K562 (cell line): ENCODE measurements at regions not wholly inside any gene's neighbourhood (a gene's known extent, or its start where the extent isn't known, plus 50 kb on each side); places are given as distances from the start of the nearest gene placed in this dataset.

Source experiments
- ATAC-seq: fragments of 200-7000 bp; cut with Tn5 transposase; 3 replicates; pipeline ENCODE4 v1.9.1; 2020; ENCODE audit warnings: moderate library complexity
- BruUV-seq: library from RNA; stranded (reverse); fragments of 400-500 nt; replicated peaks from 2 replicates; lab custom pipeline; 2021; lab: Mats Ljungman, UMichigan
- CTCF ChIA-PET: fragments of 300-600 bp; formaldehyde crosslinking; extraction: SDS; loops from one replicate; lab custom pipeline; 2021; ENCODE audit warnings: low intra/inter-chr PET ratio; lab: Yijun Ruan, JAX
- POLR2A ChIA-PET: fragments of 300-600, 350-650 bp; sonication (Branson Sonifier 250); formaldehyde crosslinking; extraction: SDS; loops from one replicate; lab custom pipeline; 2021; ENCODE audit warnings: antibody characterized with exemption, inconsistent platforms; lab: Yijun Ruan, JAX
- DNase-seq, 4 experiments: peaks; one replicate each; pipeline versions ENCODE4 v3.0.0 to v3.0.0-alpha.2; 2011 to 2018; ENCODE audit warnings: low spot score in 3 of 4, mixed read lengths in 3 of 4; ENCODE audit errors: extremely low read depth in 1 of 4
- FAIRE-seq: peaks from 2 replicates; lab custom pipeline; 2011; peaks lifted over from hg19 to GRCh38; lab: Jason Lieb, UNC
- H2AFZ ChIP-seq: 2 replicates; pipeline ENCODE4 v1.6.0; 2011; ENCODE audit warnings: low read depth, low read length, control low read depth, inconsistent platforms
- H3K27ac ChIP-seq: fragments of 200-600 bp; 3 replicates; pipeline ENCODE4 v1.8.0; 2011; ENCODE audit warnings: low read depth, mild to moderate bottlenecking, control low read depth, inconsistent platforms, low read length, moderate library complexity, mixed read lengths; ENCODE audit errors: extremely low read depth
- H3K27me3 ChIP-seq, 2 experiments: fragments of 300-600 bp in 1 of 2; 2 replicates in 1 of 2; 3 replicates in 1 of 2; pipeline versions ENCODE4 v1.6.0 to v1.8.0; 2011; ENCODE audit warnings: inconsistent platforms in 2 of 2, low read length in 2 of 2, mild to moderate bottlenecking in 1 of 2, mixed read lengths in 1 of 2, moderate library complexity in 1 of 2; ENCODE audit not compliant: control insufficient read depth in 2 of 2, insufficient read depth in 2 of 2
- H3K36me3 ChIP-seq: fragments of 300-600 bp; 3 replicates; pipeline ENCODE4 v1.8.0; 2011; ENCODE audit warnings: mild to moderate bottlenecking, low read length, inconsistent platforms; ENCODE audit not compliant: control insufficient read depth, insufficient read depth
- H3K4me1 ChIP-seq, 2 experiments: fragments of 200-600 bp in 1 of 2; replicated peaks in 1 of 2; 2 replicates in 1 of 2; 3 replicates in 1 of 2; pipeline versions ENCODE4 v1.5.1 to v1.8.0; 2011; ENCODE audit warnings: inconsistent platforms in 2 of 2, low read length in 2 of 2, mild to moderate bottlenecking in 1 of 2, mixed read lengths in 1 of 2, moderate library complexity in 1 of 2; ENCODE audit not compliant: control insufficient read depth in 2 of 2, insufficient read depth in 2 of 2
- H3K4me2 ChIP-seq: 2 replicates; pipeline ENCODE4 v1.6.1; 2011; ENCODE audit warnings: low read length, control low read depth, inconsistent platforms, mixed read lengths; ENCODE audit not compliant: insufficient read depth
- H3K4me3 ChIP-seq: fragments of 200-600 bp; sonication (generic), shearing (Covaris generic); 2 replicates; pipeline ENCODE4 v1.5.1; 2016; ENCODE audit warnings: control low read depth, inconsistent platforms
- H3K79me2 ChIP-seq: fragments of 200-600 bp; 3 replicates; pipeline ENCODE4 v1.8.0; 2011; ENCODE audit warnings: low read length, inconsistent platforms; ENCODE audit not compliant: control insufficient read depth, insufficient read depth
- H3K9ac ChIP-seq, 2 experiments: 2 replicates each; pipeline versions ENCODE4 v1.6.0 to v1.6.1; 2011; ENCODE audit warnings: low read depth in 2 of 2, low read length in 2 of 2, control low read depth in 1 of 2, inconsistent platforms in 1 of 2, mild to moderate bottlenecking in 1 of 2, mixed read lengths in 1 of 2; ENCODE audit not compliant: insufficient read depth in 1 of 2
- H3K9me1 ChIP-seq: one replicate; pipeline ENCODE4 v1.6.0; 2011; ENCODE audit warnings: inconsistent platforms, mild to moderate bottlenecking, low read length, moderate library complexity; ENCODE audit not compliant: control insufficient read depth, insufficient read depth
- H3K9me3 ChIP-seq: replicated peaks from 2 replicates; pipeline ENCODE4 v1.5.1; 2011; ENCODE audit warnings: low read depth, low read length, inconsistent platforms; ENCODE audit not compliant: control insufficient read depth, insufficient read depth
- H4K20me1 ChIP-seq: replicated peaks from 2 replicates; pipeline ENCODE4 v1.6.1; 2011; ENCODE audit warnings: low read length, inconsistent platforms, mixed read lengths; ENCODE audit not compliant: control insufficient read depth, insufficient read depth
- FOS ChIP-seq: IDR thresholded peaks from 3 replicates; pipeline ENCODE4 v1.6.1; 2011; ENCODE audit not compliant: insufficient read length; ENCODE audit errors: extremely low read depth
- FOXA3 ChIP-seq, 2 experiments: fragments of 450-650 bp in 1 of 2; sonication (generic) in 1 of 2; formaldehyde crosslinking; IDR thresholded peaks in 1 of 2; conservative IDR thresholded peaks in 1 of 2; 2 replicates each; pipeline versions ENCODE4 v1.4.0 to v1.8.0; 2020 to 2022; ENCODE audit warnings: mild to moderate bottlenecking in 2 of 2, missing genetic modification reagents in 1 of 2
- FOXJ3 ChIP-seq: sonication (generic); formaldehyde crosslinking; IDR thresholded peaks from 2 replicates; pipeline ENCODE4 v1.4.0; 2020; ENCODE audit warnings: mild to moderate bottlenecking, missing genetic modification reagents
- MCM2 ChIP-seq: fragments of 450-650 bp; IDR thresholded peaks from 2 replicates; pipeline ENCODE4 v1.6.1; 2017; ENCODE audit warnings: low read depth, mild to moderate bottlenecking
- NR3C1 ChIP-seq: sonication (generic); formaldehyde crosslinking; IDR thresholded peaks from 2 replicates; pipeline ENCODE4 v1.8.1; 2022; ENCODE audit warnings: missing genetic modification reagents
- PCBP1 ChIP-seq: fragments of 200-400 bp; formaldehyde crosslinking; IDR thresholded peaks from 2 replicates; pipeline ENCODE4 v1.6.1; 2018; ENCODE audit warnings: mild to moderate bottlenecking, low read depth, low read length; ENCODE audit not compliant: poor library complexity, severe bottlenecking
- PHTF2 ChIP-seq: fragments of 250-450 bp; sonication (Bioruptor Pico); IDR thresholded peaks from 2 replicates; pipeline ENCODE4 v1.5.0; 2021; ENCODE audit warnings: mild to moderate bottlenecking
- RAD21 ChIP-seq, 2 experiments: fragments of 250-450 bp in 1 of 2; fragments of 450-650 bp in 1 of 2; sonication (Bioruptor Pico) in 1 of 2; formaldehyde crosslinking in 1 of 2; IDR thresholded peaks in 1 of 2; conservative IDR thresholded peaks in 1 of 2; 2 replicates each; pipeline versions ENCODE4 v1.4.0 to v1.8.0; 2020 to 2022; ENCODE audit warnings: mild to moderate bottlenecking in 2 of 2, moderate library complexity in 1 of 2
- SETDB1 ChIP-seq: IDR thresholded peaks from one replicate; pipeline ENCODE4 v1.6.1; 2012; ENCODE audit warnings: low read length, control low read depth, inconsistent platforms
- SRF ChIP-seq, 2 experiments: fragments of 250-450, 450-650 bp in 1 of 2; sonication (Bioruptor Pico) in 1 of 2; sonication (generic) in 1 of 2; formaldehyde crosslinking; IDR thresholded peaks; 2 replicates each; pipeline versions ENCODE4 v1.5.0 to v1.5.1; 2020 to 2022; ENCODE audit warnings: mild to moderate bottlenecking in 1 of 2, missing genetic modification reagents in 1 of 2
- TFAM ChIP-seq: fragments of 250-450 bp; sonication (Bioruptor Pico); conservative IDR thresholded peaks from 2 replicates; pipeline ENCODE4 v1.5.0; 2021; ENCODE audit warnings: mild to moderate bottlenecking, moderate library complexity
- ZNF143 ChIP-seq: sonication (generic); formaldehyde crosslinking; IDR thresholded peaks from 2 replicates; pipeline ENCODE4 v1.9.0; 2022; ENCODE audit warnings: mild to moderate bottlenecking, missing genetic modification reagents
- ZNF696 ChIP-seq: fragments of 250-450 bp; sonication (Bioruptor Pico); conservative IDR thresholded peaks from 2 replicates; pipeline ENCODE4 v1.4.0; 2020; ENCODE audit warnings: mild to moderate bottlenecking, moderate library complexity
- WGBS: fragments of 100-300 bp; shearing (Covaris generic); methylation state at CpG from one replicate; pipeline ENCODE4 v1.1.6; 2016; ENCODE audit warnings: low coverage, mixed read lengths; ENCODE audit not compliant: insufficient coverage; ENCODE audit errors: missing lambda C conversion rate; 5-methylcytosine and 5-hydroxymethylcytosine counted together
- in situ Hi-C: fragments of 300-500 bp; cut with MboI; formaldehyde crosslinking; loops from 4 replicates; pipeline ENCODE4 v1.15.0; 2018; ENCODE audit warnings: inconsistent platforms, mixed read lengths
- intact Hi-C: fragments of 100-400 bp; cut with micrococcal nuclease; formaldehyde crosslinking; loops from 2 replicates; pipeline ENCODE4 v1.14.2; 2022
- TF ChIP-seq, protein P1 (sequence below): fragments of 450-650 bp; IDR thresholded peaks from 2 replicates; pipeline ENCODE4 v1.6.1; 2016
- TF ChIP-seq, protein P2 (sequence below): fragments of 250-450 bp; sonication (Bioruptor Pico); IDR thresholded peaks from 2 replicates; pipeline ENCODE4 v1.4.0; 2020; ENCODE audit warnings: mild to moderate bottlenecking, moderate library complexity, borderline replicate concordance
- TF ChIP-seq, protein P3 (sequence below): fragments of 250-450 bp; sonication (Bioruptor Pico); IDR thresholded peaks from 2 replicates; pipeline ENCODE4 v1.5.0; 2021
- TF ChIP-seq, protein P4 (sequence below): fragments of 450-650 bp; formaldehyde crosslinking; conservative IDR thresholded peaks from 2 replicates; pipeline ENCODE4 v1.4.0; 2022; ENCODE audit warnings: mild to moderate bottlenecking, missing genetic modification characterization

DNA sequence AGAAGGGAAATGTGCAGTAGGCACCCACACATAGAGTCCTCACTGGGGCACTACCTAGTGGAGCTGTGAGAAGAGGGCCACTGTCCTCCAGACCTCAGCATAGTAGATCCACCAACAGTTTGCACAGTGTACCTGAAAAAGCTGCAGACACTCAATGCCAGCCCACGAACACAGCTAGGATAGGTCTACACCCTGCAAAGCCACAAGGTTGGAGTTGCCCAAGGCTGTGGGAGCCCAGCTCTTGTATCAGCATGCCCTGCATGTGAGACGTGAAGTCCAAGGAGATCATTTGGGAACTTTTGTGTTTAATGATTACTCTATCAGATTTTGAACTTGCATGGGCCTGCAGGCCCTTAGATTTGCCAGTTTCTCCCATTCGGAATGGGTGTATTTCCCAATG is 299.4 kb upstream of the OLFM3 start (continued):
- no peak for TF ChIP-seq ZNF143
- no peak for TF ChIP-seq FOXA3 (CRISPR knock-in tag; conservative IDR thresholded peaks at IDR 0.05 in 1 of 2, IDR thresholded peaks at IDR 0.05 in 1 of 2)
- TF ChIP-seq SETDB1, result no peak
- TF ChIP-seq SRF (CRISPR knock-in tag; IDR thresholded peaks at IDR 0.05), result no peak
- no peak for TF ChIP-seq PHTF2 (CRISPR knock-in tag)
- TF ChIP-seq, protein P1, sequence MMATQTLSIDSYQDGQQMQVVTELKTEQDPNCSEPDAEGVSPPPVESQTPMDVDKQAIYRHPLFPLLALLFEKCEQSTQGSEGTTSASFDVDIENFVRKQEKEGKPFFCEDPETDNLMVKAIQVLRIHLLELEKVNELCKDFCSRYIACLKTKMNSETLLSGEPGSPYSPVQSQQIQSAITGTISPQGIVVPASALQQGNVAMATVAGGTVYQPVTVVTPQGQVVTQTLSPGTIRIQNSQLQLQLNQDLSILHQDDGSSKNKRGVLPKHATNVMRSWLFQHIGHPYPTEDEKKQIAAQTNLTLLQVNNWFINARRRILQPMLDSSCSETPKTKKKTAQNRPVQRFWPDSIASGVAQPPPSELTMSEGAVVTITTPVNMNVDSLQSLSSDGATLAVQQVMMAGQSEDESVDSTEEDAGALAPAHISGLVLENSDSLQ, result no peak
- TF ChIP-seq ZNF696 (CRISPR knock-in tag), result no peak
- TF ChIP-seq, all 486 proteins: peak for 0

DNA sequence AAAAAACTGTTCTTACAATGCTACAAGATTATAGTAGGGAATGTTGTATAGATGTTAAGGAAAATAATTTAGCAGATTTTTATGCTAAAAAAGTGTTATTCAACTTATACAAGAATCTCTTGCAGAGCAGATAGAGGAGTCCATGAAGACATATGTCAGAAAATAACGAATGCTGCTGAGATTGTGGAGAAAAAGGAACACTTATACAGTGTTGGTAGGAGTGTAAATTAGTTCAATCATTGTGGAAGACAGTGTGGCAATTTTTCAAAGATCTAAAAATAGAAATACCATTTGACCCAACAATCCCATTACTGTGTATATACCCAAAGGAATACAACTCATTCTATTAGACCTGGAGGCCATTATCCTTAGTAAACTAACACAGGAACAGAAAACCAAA is 286.2 kb upstream of the OLFM3 start:
- peaks cover 2% of the 10 kb centered on the region; the same call in 1 of the 2 replicates for H3K9me3 ChIP-seq
- H2AFZ ChIP-seq, result no peak overlapping the region
- no peaks in the 10 kb centered on the region for H3K27me3 ChIP-seq
- CTCF ChIA-PET, result no interaction called here
- H3K4me3 ChIP-seq, result no peak overlapping the region
- H3K9me1 ChIP-seq, result no peaks in the 10 kb centered on the region
- in situ Hi-C loops (no loop called here), intact Hi-C loops (no loop called here)
- no peaks in the 10 kb centered on the region for H3K36me3 ChIP-seq
- H3K27ac ChIP-seq, result no peak overlapping the region
- DNase-seq (no peak), FAIRE-seq (no peak), ATAC-seq (no peak)
- 0% methylated on average over 1 of the region's 1 CpG for WGBS
- H3K79me2 ChIP-seq, result no peaks in the 10 kb centered on the region
- no peak overlapping the region for H3K4me2 ChIP-seq
- H3K4me1 ChIP-seq, result no peaks in the 10 kb centered on the region
- POLR2A ChIA-PET, result no interaction called here
- H3K9ac ChIP-seq, result no peak overlapping the region
- H4K20me1 ChIP-seq, result no peaks in the 10 kb centered on the region
- no TSS peak for BruUV-seq
- TF ChIP-seq RAD21 (CRISPR knock-in tag; conservative IDR thresholded peaks at IDR 0.05 in 1 of 2, IDR thresholded peaks at IDR 0.05 in 1 of 2) (no peak), MCM2 (no peak), FOXJ3 (no peak), PCBP1 (no peak), NR3C1 (CRISPR knock-in tag) (no peak), FOS (no peak), TFAM (CRISPR knock-in tag) (no peak)
- TF ChIP-seq, protein P2, sequence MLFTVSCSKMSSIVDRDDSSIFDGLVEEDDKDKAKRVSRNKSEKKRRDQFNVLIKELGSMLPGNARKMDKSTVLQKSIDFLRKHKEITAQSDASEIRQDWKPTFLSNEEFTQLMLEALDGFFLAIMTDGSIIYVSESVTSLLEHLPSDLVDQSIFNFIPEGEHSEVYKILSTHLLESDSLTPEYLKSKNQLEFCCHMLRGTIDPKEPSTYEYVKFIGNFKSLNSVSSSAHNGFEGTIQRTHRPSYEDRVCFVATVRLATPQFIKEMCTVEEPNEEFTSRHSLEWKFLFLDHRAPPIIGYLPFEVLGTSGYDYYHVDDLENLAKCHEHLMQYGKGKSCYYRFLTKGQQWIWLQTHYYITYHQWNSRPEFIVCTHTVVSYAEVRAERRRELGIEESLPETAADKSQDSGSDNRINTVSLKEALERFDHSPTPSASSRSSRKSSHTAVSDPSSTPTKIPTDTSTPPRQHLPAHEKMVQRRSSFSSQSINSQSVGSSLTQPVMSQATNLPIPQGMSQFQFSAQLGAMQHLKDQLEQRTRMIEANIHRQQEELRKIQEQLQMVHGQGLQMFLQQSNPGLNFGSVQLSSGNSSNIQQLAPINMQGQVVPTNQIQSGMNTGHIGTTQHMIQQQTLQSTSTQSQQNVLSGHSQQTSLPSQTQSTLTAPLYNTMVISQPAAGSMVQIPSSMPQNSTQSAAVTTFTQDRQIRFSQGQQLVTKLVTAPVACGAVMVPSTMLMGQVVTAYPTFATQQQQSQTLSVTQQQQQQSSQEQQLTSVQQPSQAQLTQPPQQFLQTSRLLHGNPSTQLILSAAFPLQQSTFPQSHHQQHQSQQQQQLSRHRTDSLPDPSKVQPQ (CRISPR knock-in tag), result no peak
- TF ChIP-seq, protein P3, sequence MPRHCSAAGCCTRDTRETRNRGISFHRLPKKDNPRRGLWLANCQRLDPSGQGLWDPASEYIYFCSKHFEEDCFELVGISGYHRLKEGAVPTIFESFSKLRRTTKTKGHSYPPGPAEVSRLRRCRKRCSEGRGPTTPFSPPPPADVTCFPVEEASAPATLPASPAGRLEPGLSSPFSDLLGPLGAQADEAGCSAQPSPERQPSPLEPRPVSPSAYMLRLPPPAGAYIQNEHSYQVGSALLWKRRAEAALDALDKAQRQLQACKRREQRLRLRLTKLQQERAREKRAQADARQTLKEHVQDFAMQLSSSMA (CRISPR knock-in tag), result no peak
- TF ChIP-seq, protein P4, sequence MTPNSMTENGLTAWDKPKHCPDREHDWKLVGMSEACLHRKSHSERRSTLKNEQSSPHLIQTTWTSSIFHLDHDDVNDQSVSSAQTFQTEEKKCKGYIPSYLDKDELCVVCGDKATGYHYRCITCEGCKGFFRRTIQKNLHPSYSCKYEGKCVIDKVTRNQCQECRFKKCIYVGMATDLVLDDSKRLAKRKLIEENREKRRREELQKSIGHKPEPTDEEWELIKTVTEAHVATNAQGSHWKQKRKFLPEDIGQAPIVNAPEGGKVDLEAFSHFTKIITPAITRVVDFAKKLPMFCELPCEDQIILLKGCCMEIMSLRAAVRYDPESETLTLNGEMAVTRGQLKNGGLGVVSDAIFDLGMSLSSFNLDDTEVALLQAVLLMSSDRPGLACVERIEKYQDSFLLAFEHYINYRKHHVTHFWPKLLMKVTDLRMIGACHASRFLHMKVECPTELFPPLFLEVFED (CRISPR knock-in tag), result no peak
